GM12878 (cell line): ENCODE measurements at regions not wholly inside any gene's neighbourhood (a gene's known extent, or its start where the extent isn't known, plus 50 kb on each side); places are given as distances from the start of the nearest gene placed in this dataset.

Experiments used
- ATAC-seq: fragments of 200-7000 bp; cut with Tn5 transposase; 3 replicates; pipeline ENCODE4 v1.9.1; 2020; ENCODE audit warnings: mild to moderate bottlenecking, moderate library complexity
- BruUV-seq: library from RNA; stranded (reverse); fragments of 400-500 nt; replicated peaks from 2 replicates; lab custom pipeline; 2021; lab: Mats Ljungman, UMichigan
- CTCF ChIA-PET: fragments of 300-600 bp; sonication (Branson Sonifier 250); formaldehyde crosslinking; extraction: SDS; loops from one replicate; lab custom pipeline; 2021; ENCODE audit warnings: inconsistent platforms; lab: Yijun Ruan, JAX
- POLR2A ChIA-PET: fragments of 350-600 bp; formaldehyde crosslinking; extraction: SDS; loops from one replicate; lab custom pipeline; 2021; ENCODE audit warnings: inconsistent platforms; lab: Charles Lee
- RAD21 ChIA-PET: fragments of 300-600 bp; sonication (Branson Sonifier 250); formaldehyde crosslinking; loops from one replicate; lab custom pipeline; 2023; ENCODE audit warnings: antibody characterized with exemption; ENCODE audit not compliant: unreplicated experiment; lab: Charles Lee
- SMC1A ChIA-PET: fragments of 300-600 bp; sonication (Branson Sonifier 250); formaldehyde crosslinking; loops from one replicate; lab custom pipeline; 2023; ENCODE audit not compliant: unreplicated experiment, uncharacterized antibody; lab: Charles Lee
- DNase-seq: peaks from one replicate; pipeline ENCODE4 v3.0.0-alpha.2; 2011; ENCODE audit warnings: low read depth, low spot score
- FAIRE-seq: peaks from 3 replicates; lab custom pipeline; 2011; peaks lifted over from hg19 to GRCh38; lab: Jason Lieb, UNC
- H2AFZ ChIP-seq: 2 replicates; pipeline ENCODE4 v1.6.0; 2011; ENCODE audit warnings: low read depth, low read length, control low read depth; ENCODE audit not compliant: control insufficient read depth
- H3K27ac ChIP-seq: 2 replicates; pipeline ENCODE4 v1.5.1; 2011; ENCODE audit warnings: control low read depth; ENCODE audit not compliant: control insufficient read depth, insufficient read depth
- H3K27me3 ChIP-seq, 2 experiments: replicated peaks in 1 of 2; 2 replicates each; pipeline versions ENCODE4 v1.6.0 to v1.6.1; 2011; ENCODE audit warnings: low read length in 1 of 2; ENCODE audit not compliant: control insufficient read depth in 2 of 2, insufficient read depth in 2 of 2
- H3K36me3 ChIP-seq, 2 experiments: 2 replicates each; pipeline ENCODE4 v1.5.1; 2011; ENCODE audit warnings: low read length in 1 of 2; ENCODE audit not compliant: control insufficient read depth in 2 of 2, insufficient read depth in 2 of 2
- H3K4me1 ChIP-seq: 2 replicates; pipeline ENCODE4 v1.6.1; 2011; ENCODE audit warnings: mild to moderate bottlenecking, low read length, moderate library complexity, mixed read lengths; ENCODE audit not compliant: control insufficient read depth, insufficient read depth
- H3K4me2 ChIP-seq: 2 replicates; pipeline ENCODE4 v1.6.0; 2011; ENCODE audit warnings: control low read depth; ENCODE audit not compliant: control insufficient read depth, insufficient read depth
- H3K4me3 ChIP-seq: fragments of 200-600 bp; sonication (generic); 2 replicates; pipeline ENCODE4 v1.5.1; 2016
- H3K79me2 ChIP-seq: 2 replicates; pipeline ENCODE4 v1.6.0; 2011; ENCODE audit warnings: low read length; ENCODE audit not compliant: control insufficient read depth, insufficient read depth
- H3K9ac ChIP-seq: 2 replicates; pipeline ENCODE4 v1.8.0; 2011; ENCODE audit warnings: low read length, control low read depth, mixed read lengths; ENCODE audit not compliant: control insufficient read depth, insufficient read depth
- H3K9me3 ChIP-seq: replicated peaks from 3 replicates; pipeline ENCODE4 v1.5.1; 2011; ENCODE audit warnings: mild to moderate bottlenecking, low read length; ENCODE audit not compliant: control insufficient read depth, insufficient read depth
- H4K20me1 ChIP-seq: 2 replicates; pipeline ENCODE4 v1.6.0; 2011; ENCODE audit not compliant: control insufficient read depth, insufficient read depth
- BACH1 ChIP-seq: fragments of 450-650 bp; IDR thresholded peaks from 2 replicates; pipeline ENCODE4 v1.6.1; 2017; ENCODE audit warnings: mild to moderate bottlenecking, borderline replicate concordance
- BCL3 ChIP-seq: IDR thresholded peaks from 2 replicates; pipeline ENCODE4 v1.6.1; 2011; ENCODE audit warnings: borderline replicate concordance, low read depth, mild to moderate bottlenecking, moderate library complexity, low read length; ENCODE audit not compliant: insufficient read depth, poor library complexity, severe bottlenecking
- CTCF ChIP-seq, 3 experiments: IDR thresholded peaks in 2 of 3; conservative IDR thresholded peaks in 1 of 3; 2 replicates each; pipeline ENCODE4 v1.5.1; 2011; ENCODE audit warnings: low read depth in 3 of 3, low read length in 3 of 3, mild to moderate bottlenecking in 3 of 3, control low read depth in 2 of 3, moderate library complexity in 2 of 3, inconsistent platforms in 1 of 3, mixed read lengths in 1 of 3; ENCODE audit not compliant: control insufficient read depth in 2 of 3, insufficient read depth in 1 of 3; ENCODE audit errors: extremely low read depth in 1 of 3
- NFYA ChIP-seq: IDR thresholded peaks from 2 replicates; pipeline ENCODE4 v1.6.1; 2011; ENCODE audit warnings: low read depth, mild to moderate bottlenecking, low read length, improper control_type of control experiment, borderline replicate concordance
- PAX8 ChIP-seq: fragments of 450-650 bp; IDR thresholded peaks from 2 replicates; pipeline ENCODE4 v1.6.1; 2017; ENCODE audit warnings: mild to moderate bottlenecking, moderate library complexity
- RUNX3 ChIP-seq: IDR thresholded peaks from 2 replicates; pipeline ENCODE4 v1.6.1; 2012; ENCODE audit warnings: low read length, inconsistent platforms
- SMC3 ChIP-seq: IDR thresholded peaks from 2 replicates; pipeline ENCODE4 v1.6.1; 2011; ENCODE audit warnings: low read length, improper control_type of control experiment, borderline replicate concordance
- ZBTB33 ChIP-seq: fragments of 450-650 bp; IDR thresholded peaks from 2 replicates; pipeline ENCODE4 v1.6.1; 2017; ENCODE audit warnings: mild to moderate bottlenecking
- WGBS: methylation state at CpG from one replicate; pipeline ENCODE4 v1.1.6; 2016; ENCODE audit warnings: low lambda C conversion rate; ENCODE audit not compliant: insufficient replicate concordance, insufficient coverage; ENCODE audit errors: missing lambda C conversion rate; 5-methylcytosine and 5-hydroxymethylcytosine counted together
- in situ Hi-C: fragments of 300-500 bp; cut with MboI; formaldehyde crosslinking; loops from 9 replicates; pipeline ENCODE4 v1.14.3; 2018; ENCODE audit warnings: mixed read lengths
- intact Hi-C: fragments of 100-400 bp; cut with micrococcal nuclease; formaldehyde crosslinking; loops from one replicate; pipeline ENCODE4 v1.14.2; 2022; ENCODE audit not compliant: unreplicated experiment

- ATAC-seq = no peak; the same call in 1 of the 3 replicates
- SMC1A ChIA-PET = no interaction called here
- no peak overlapping the region for H3K9ac ChIP-seq
- TF ChIP-seq BCL3 (no peak), PAX8 (no peak), SMC3 (no peak), CTCF (IDR thresholded peaks at IDR 0.05 in 2 of 3, conservative IDR thresholded peaks at IDR 0.05 in 1 of 3; ENCODE audit: control insufficient read depth in 2 of 3, extremely low read depth in 1 of 3, insufficient read depth in 1 of 3, low read depth in 3 of 3, low read length in 3 of 3) (no peak), BACH1 (no peak), RUNX3 (peak; percentile 20; the same call in 1 of the 2 replicates), ZBTB33 (no peak), NFYA (no peak)
- TF ChIP-seq, all 136 proteins: peak for 1
- FAIRE-seq (no peak), DNase-seq (no peak)
- H3K36me3 ChIP-seq = no peaks in the 10 kb centered on the region
- ChIA-PET POLR2A (no interaction called here), CTCF (no interaction called here), RAD21 (no interaction called here)
- H3K27ac ChIP-seq = no peak overlapping the region
- H3K4me2 ChIP-seq = no peak overlapping the region
- no TSS peak for BruUV-seq
- intact Hi-C loops = no loop called here
- in situ Hi-C loops = no loop called here
- H3K4me3 ChIP-seq = no peak overlapping the region
- no peak overlapping the region for H2AFZ ChIP-seq
- no peaks in the 10 kb centered on the region for H3K79me2 ChIP-seq
- 39% methylated on average over 4 of the region's 4 CpGs for WGBS
- no peaks in the 10 kb centered on the region for H3K9me3 ChIP-seq
- H3K27me3 ChIP-seq = peaks cover 0 to 2% of the 10 kb centered on the region in 2 experiments; a peak in 2 of 4 replicates
- H3K4me1 ChIP-seq = no peaks in the 10 kb centered on the region
- H4K20me1 ChIP-seq = no peaks in the 10 kb centered on the region
These were observed 347.8 kb upstream of the NFE2L3 start for GRCh38 chr7:25804154-25804553.
